HG02571 (cell line): ENCODE measurements at regions not wholly inside any gene's neighbourhood (a gene's known extent, or its start where the extent isn't known, plus 50 kb on each side); places are given as distances from the start of the nearest gene placed in this dataset.

Experiments
- ATAC-seq: cut with Tn5 transposase; IDR thresholded peaks from one replicate; pipeline ENCODE4 v1.9.1; 2021; ENCODE audit warnings: mild to moderate bottlenecking, moderate library complexity; ENCODE audit not compliant: unreplicated experiment

GRCh38 chr14:100436745-100437406 lies 113.7 kb downstream of the SLC25A47 start:
- no peak for ATAC-seq

- ATAC-seq, result no peak
Measured at GRCh38 chr14:100438271-100438670, 115.1 kb downstream of the SLC25A47 start.

GRCh38 chr14:100438678-100439592 lies 115.8 kb downstream of the SLC25A47 start:
- no peak for ATAC-seq

GRCh38 chr14:100439781-100440180 lies 116.6 kb downstream of the SLC25A47 start:
- no peak for ATAC-seq

- no peak for ATAC-seq
Measured at GRCh38 chr14:100440207-100440631, 117.1 kb downstream of the SLC25A47 start.

- no peak for ATAC-seq
Measured at GRCh38 chr14:100440758-100441203, 117.6 kb downstream of the SLC25A47 start.

- ATAC-seq, result no peak
Measured at GRCh38 chr14:100441271-100441947, 118.3 kb downstream of the SLC25A47 start.

- no peak for ATAC-seq
Measured at GRCh38 chr14:100442036-100442435, 118.9 kb downstream of the SLC25A47 start.

GRCh38 chr14:100442498-100443490 lies 119.7 kb downstream of the SLC25A47 start:
- ATAC-seq, result no peak

GRCh38 chr14:100443603-100444002 lies 120.5 kb downstream of the SLC25A47 start:
- ATAC-seq, result no peak

- ATAC-seq, result no peak
Measured at GRCh38 chr14:100445436-100446088, 122.4 kb downstream of the SLC25A47 start.

GRCh38 chr14:100446572-100446971 lies 123.4 kb downstream of the SLC25A47 start:
- no peak for ATAC-seq

- ATAC-seq, result no peak
Measured at GRCh38 chr14:100448376-100448775, 125.2 kb downstream of the SLC25A47 start.

- ATAC-seq, result no peak
Measured at GRCh38 chr14:100449225-100449987, 126.3 kb downstream of the SLC25A47 start.

- no peak for ATAC-seq
Measured at GRCh38 chr14:100450049-100450448, 126.9 kb downstream of the SLC25A47 start.

- no peak for ATAC-seq
Measured at GRCh38 chr14:100450736-100451135, 127.6 kb downstream of the SLC25A47 start.

- ATAC-seq, result no peak
Measured at GRCh38 chr14:100451264-100451663, 128.1 kb downstream of the SLC25A47 start.

- ATAC-seq, result no peak
Measured at GRCh38 chr14:100453930-100454329, 130.8 kb downstream of the SLC25A47 start.

GRCh38 chr14:100454437-100454836 lies 131.3 kb downstream of the SLC25A47 start:
- no peak for ATAC-seq
